ENCODE measurements at regions not wholly inside any gene's neighbourhood (a gene's known extent, or its start where the extent isn't known, plus 50 kb on each side); places are given as distances from the start of the nearest gene placed in this dataset.

DNA sequence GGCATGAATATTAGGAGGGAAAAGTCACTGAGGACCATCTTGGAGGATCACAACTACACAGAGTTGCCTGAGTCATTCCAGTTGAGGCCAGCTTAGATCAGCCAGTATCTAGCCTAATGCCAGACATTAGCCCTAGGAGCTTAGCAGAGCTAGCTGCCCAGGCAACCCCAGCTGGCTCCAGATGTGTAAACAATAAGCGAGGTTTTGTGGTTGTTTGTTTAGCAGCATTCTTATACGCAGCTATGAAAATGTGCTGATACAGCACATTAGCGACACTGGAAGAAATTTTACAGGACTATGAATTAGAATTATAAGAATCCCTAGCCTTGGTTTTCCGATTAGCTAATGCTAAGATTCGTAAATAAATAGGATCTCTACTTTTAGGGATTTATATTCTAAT lies 59.3 kb downstream of the BTBD3 start:
- TF ChIP-seq ZFP3 (CRISPR knock-in tag; IDR thresholded peaks at IDR 0.05) (no peak), BACH2 (CRISPR knock-in tag; IDR thresholded peaks at IDR 0.05; ENCODE audit: borderline replicate concordance) (no peak)
- ATAC-seq, result no peak

DNA sequence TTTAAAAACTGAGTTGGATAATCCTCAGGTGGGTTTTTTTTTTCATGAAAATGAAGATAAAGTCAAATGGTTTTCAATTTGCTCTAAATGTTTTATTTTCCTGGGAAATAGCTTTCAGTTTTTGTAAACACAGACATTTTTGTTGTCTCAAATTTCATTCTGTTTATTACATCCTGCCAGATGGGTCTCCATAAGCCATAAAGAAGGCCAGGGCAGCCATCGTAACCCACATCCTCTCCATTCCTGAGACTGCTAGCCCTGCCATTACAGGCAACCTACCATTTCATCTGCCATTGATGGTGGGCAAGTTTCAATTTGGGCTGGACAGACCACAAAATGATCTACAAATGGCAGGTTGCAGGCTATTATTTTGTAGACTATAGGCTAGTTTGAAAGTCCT lies 60.8 kb downstream of the BTBD3 start:
- no peak for ATAC-seq
- TF ChIP-seq GLIS3 (CRISPR knock-in tag; IDR thresholded peaks at IDR 0.05), result no peak
- TF ChIP-seq TCF4 (CRISPR knock-in tag; IDR thresholded peaks at IDR 0.05; ENCODE audit: borderline replicate concordance), result no peak
- no peak for TF ChIP-seq ZFP3 (CRISPR knock-in tag; IDR thresholded peaks at IDR 0.05)
- no peak for TF ChIP-seq BACH2 (CRISPR knock-in tag; IDR thresholded peaks at IDR 0.05; ENCODE audit: borderline replicate concordance)
- no peak for TF ChIP-seq ZNF565 (CRISPR knock-in tag; conservative IDR thresholded peaks at IDR 0.05; ENCODE audit: low read depth)
- TF ChIP-seq, protein P1, sequence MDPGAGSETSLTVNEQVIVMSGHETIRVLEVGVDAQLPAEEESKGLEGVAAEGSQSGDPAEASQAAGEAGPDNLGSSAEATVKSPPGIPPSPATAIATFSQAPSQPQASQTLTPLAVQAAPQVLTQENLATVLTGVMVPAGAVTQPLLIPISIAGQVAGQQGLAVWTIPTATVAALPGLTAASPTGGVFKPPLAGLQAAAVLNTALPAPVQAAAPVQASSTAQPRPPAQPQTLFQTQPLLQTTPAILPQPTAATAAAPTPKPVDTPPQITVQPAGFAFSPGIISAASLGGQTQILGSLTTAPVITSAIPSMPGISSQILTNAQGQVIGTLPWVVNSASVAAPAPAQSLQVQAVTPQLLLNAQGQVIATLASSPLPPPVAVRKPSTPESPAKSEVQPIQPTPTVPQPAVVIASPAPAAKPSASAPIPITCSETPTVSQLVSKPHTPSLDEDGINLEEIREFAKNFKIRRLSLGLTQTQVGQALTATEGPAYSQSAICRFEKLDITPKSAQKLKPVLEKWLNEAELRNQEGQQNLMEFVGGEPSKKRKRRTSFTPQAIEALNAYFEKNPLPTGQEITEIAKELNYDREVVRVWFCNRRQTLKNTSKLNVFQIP (CRISPR knock-in tag; IDR thresholded peaks at IDR 0.05; ENCODE audit: borderline replicate concordance, low read depth), result no peak
- TF ChIP-seq RARB (CRISPR knock-in tag; IDR thresholded peaks at IDR 0.05), result no peak
- no peak for TF ChIP-seq ZC3H10 (CRISPR knock-in tag; IDR thresholded peaks at IDR 0.05)
- TF ChIP-seq CSDC2 (CRISPR knock-in tag; IDR thresholded peaks at IDR 0.05), result no peak
- no peak for TF ChIP-seq ESRRG (CRISPR knock-in tag; IDR thresholded peaks at IDR 0.05)
- TF ChIP-seq SNAI2 (CRISPR knock-in tag; IDR thresholded peaks at IDR 0.05), result no peak
- no peak for TF ChIP-seq TOX (CRISPR knock-in tag; IDR thresholded peaks at IDR 0.05; ENCODE audit: borderline replicate concordance)
- TF ChIP-seq, protein P2, sequence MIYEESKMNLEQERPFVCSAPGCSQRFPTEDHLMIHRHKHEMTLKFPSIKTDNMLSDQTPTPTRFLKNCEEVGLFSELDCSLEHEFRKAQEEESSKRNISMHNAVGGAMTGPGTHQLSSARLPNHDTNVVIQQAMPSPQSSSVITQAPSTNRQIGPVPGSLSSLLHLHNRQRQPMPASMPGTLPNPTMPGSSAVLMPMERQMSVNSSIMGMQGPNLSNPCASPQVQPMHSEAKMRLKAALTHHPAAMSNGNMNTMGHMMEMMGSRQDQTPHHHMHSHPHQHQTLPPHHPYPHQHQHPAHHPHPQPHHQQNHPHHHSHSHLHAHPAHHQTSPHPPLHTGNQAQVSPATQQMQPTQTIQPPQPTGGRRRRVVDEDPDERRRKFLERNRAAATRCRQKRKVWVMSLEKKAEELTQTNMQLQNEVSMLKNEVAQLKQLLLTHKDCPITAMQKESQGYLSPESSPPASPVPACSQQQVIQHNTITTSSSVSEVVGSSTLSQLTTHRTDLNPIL (CRISPR knock-in tag; IDR thresholded peaks at IDR 0.05; ENCODE audit: low read depth), result no peak
- no peak for TF ChIP-seq ZNF70 (CRISPR knock-in tag; IDR thresholded peaks at IDR 0.05)
- no peak for TF ChIP-seq ZNF8 (CRISPR knock-in tag; IDR thresholded peaks at IDR 0.05)
- no peak for TF ChIP-seq OSR1 (CRISPR knock-in tag; IDR thresholded peaks at IDR 0.05)
- no peak for TF ChIP-seq PPARA (CRISPR knock-in tag; IDR thresholded peaks at IDR 0.05; ENCODE audit: borderline replicate concordance)
- TF ChIP-seq, protein P3, sequence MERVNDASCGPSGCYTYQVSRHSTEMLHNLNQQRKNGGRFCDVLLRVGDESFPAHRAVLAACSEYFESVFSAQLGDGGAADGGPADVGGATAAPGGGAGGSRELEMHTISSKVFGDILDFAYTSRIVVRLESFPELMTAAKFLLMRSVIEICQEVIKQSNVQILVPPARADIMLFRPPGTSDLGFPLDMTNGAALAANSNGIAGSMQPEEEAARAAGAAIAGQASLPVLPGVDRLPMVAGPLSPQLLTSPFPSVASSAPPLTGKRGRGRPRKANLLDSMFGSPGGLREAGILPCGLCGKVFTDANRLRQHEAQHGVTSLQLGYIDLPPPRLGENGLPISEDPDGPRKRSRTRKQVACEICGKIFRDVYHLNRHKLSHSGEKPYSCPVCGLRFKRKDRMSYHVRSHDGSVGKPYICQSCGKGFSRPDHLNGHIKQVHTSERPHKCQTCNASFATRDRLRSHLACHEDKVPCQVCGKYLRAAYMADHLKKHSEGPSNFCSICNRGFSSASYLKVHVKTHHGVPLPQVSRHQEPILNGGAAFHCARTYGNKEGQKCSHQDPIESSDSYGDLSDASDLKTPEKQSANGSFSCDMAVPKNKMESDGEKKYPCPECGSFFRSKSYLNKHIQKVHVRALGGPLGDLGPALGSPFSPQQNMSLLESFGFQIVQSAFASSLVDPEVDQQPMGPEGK (CRISPR knock-in tag; IDR thresholded peaks at IDR 0.05; ENCODE audit: borderline replicate concordance), result no peak
- TF ChIP-seq, protein P4, sequence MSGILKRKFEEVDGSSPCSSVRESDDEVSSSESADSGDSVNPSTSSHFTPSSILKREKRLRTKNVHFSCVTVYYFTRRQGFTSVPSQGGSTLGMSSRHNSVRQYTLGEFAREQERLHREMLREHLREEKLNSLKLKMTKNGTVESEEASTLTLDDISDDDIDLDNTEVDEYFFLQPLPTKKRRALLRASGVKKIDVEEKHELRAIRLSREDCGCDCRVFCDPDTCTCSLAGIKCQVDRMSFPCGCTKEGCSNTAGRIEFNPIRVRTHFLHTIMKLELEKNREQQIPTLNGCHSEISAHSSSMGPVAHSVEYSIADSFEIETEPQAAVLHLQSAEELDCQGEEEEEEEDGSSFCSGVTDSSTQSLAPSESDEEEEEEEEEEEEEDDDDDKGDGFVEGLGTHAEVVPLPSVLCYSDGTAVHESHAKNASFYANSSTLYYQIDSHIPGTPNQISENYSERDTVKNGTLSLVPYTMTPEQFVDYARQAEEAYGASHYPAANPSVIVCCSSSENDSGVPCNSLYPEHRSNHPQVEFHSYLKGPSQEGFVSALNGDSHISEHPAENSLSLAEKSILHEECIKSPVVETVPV (CRISPR knock-in tag; IDR thresholded peaks at IDR 0.05), result no peak
- TF ChIP-seq, protein P5, sequence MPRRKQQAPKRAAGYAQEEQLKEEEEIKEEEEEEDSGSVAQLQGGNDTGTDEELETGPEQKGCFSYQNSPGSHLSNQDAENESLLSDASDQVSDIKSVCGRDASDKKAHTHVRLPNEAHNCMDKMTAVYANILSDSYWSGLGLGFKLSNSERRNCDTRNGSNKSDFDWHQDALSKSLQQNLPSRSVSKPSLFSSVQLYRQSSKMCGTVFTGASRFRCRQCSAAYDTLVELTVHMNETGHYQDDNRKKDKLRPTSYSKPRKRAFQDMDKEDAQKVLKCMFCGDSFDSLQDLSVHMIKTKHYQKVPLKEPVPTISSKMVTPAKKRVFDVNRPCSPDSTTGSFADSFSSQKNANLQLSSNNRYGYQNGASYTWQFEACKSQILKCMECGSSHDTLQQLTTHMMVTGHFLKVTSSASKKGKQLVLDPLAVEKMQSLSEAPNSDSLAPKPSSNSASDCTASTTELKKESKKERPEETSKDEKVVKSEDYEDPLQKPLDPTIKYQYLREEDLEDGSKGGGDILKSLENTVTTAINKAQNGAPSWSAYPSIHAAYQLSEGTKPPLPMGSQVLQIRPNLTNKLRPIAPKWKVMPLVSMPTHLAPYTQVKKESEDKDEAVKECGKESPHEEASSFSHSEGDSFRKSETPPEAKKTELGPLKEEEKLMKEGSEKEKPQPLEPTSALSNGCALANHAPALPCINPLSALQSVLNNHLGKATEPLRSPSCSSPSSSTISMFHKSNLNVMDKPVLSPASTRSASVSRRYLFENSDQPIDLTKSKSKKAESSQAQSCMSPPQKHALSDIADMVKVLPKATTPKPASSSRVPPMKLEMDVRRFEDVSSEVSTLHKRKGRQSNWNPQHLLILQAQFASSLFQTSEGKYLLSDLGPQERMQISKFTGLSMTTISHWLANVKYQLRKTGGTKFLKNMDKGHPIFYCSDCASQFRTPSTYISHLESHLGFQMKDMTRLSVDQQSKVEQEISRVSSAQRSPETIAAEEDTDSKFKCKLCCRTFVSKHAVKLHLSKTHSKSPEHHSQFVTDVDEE (CRISPR knock-in tag; IDR thresholded peaks at IDR 0.05), result no peak

DNA sequence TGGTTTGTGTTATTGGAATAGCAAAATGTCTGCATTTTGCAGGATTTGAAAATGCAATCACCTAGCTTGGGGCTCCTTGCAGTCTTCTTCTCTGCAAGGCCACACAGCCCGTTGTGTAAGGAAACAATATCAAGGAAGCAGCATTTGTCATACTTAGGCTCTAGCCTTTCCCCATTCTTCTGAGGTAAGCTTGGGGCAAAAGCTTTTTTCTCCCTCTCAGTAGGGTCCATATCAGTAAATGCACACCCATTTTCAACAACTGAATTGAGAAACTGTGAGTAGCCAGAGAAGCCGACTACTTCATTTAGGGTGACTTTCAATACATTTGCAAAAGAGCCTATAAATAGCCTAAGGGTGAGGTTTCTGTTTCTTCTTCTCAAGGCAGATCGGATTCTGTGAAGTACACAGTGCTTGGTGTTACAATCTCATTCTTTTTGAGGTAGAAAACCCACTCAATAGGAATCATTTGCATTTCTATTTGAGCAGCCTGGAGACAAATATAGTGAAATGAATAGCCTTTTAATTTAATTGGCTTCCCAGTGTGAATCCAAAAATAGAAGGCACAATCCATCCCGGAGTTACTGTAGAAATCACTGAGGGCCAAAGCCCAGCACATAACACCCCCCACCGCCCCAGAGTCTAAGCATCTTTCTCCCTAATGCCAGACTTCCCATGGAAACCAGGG lies 61.8 kb downstream of the BTBD3 start:
- no peak for ATAC-seq
- TF ChIP-seq PPARA (CRISPR knock-in tag; IDR thresholded peaks at IDR 0.05; ENCODE audit: borderline replicate concordance) (no peak), GLIS3 (CRISPR knock-in tag; IDR thresholded peaks at IDR 0.05) (no peak), ZNF70 (CRISPR knock-in tag; IDR thresholded peaks at IDR 0.05) (no peak), TOX (CRISPR knock-in tag; IDR thresholded peaks at IDR 0.05; ENCODE audit: borderline replicate concordance) (no peak), ESRRG (CRISPR knock-in tag; IDR thresholded peaks at IDR 0.05) (no peak), ISL1 (CRISPR knock-in tag; IDR thresholded peaks at IDR 0.05) (no peak), ZNF8 (CRISPR knock-in tag; IDR thresholded peaks at IDR 0.05) (no peak), ZC3H10 (CRISPR knock-in tag; IDR thresholded peaks at IDR 0.05) (no peak), BACH2 (CRISPR knock-in tag; IDR thresholded peaks at IDR 0.05; ENCODE audit: borderline replicate concordance) (no peak)
- TF ChIP-seq, protein P2 (CRISPR knock-in tag; IDR thresholded peaks at IDR 0.05; ENCODE audit: low read depth), result no peak
- TF ChIP-seq, protein P5 (CRISPR knock-in tag; IDR thresholded peaks at IDR 0.05), result no peak
- TF ChIP-seq, protein P1 (CRISPR knock-in tag; IDR thresholded peaks at IDR 0.05; ENCODE audit: borderline replicate concordance, low read depth), result no peak
